Eye (tissue), 1 donor: ENCODE measurements at regions not wholly inside any gene's neighbourhood (a gene's known extent, or its start where the extent isn't known, plus 50 kb on each side); places are given as distances from the start of the nearest gene placed in this dataset.
A peak's percentile ranks its signal among the peaks of the same experiment; 100 is the strongest.

ENCODE experiments used
- DNase-seq: peaks from one replicate; pipeline ENCODE4 v3.0.0-alpha.2; 2015

GRCh38 chr20:51121901-51122412, 99.0 kb upstream of the KCNG1 start:
- no peak for DNase-seq

GRCh38 chr20:51121272-51121671, 98.4 kb upstream of the KCNG1 start:
- no peak for DNase-seq

- no peak for DNase-seq
Observed at GRCh38 chr20:51120868-51121267, 98.0 kb upstream of the KCNG1 start.

- DNase-seq, result no peak
Observed at GRCh38 chr20:51120438-51120837, 97.5 kb upstream of the KCNG1 start.

- DNase-seq, result no peak
Observed at GRCh38 chr20:51119914-51120313, 97.0 kb upstream of the KCNG1 start.

GRCh38 chr20:51118985-51119527, 96.1 kb upstream of the KCNG1 start:
- no peak for DNase-seq

- DNase-seq, result no peak
Observed at GRCh38 chr20:51118216-51118615, 95.3 kb upstream of the KCNG1 start.

GRCh38 chr20:51116765-51117686, 94.1 kb upstream of the KCNG1 start:
- no peak for DNase-seq

- peak; percentile 48 for DNase-seq
Observed at GRCh38 chr20:51111290-51111689, 88.4 kb upstream of the KCNG1 start.

GRCh38 chr20:51108638-51109363, 85.9 kb upstream of the KCNG1 start:
- no peak for DNase-seq

- DNase-seq, result no peak
Observed at GRCh38 chr20:51106011-51106410, 83.1 kb upstream of the KCNG1 start.

GRCh38 chr20:51104960-51105920, 82.3 kb upstream of the KCNG1 start:
- DNase-seq, result no peak

GRCh38 chr20:51100617-51101016, 77.7 kb upstream of the KCNG1 start:
- DNase-seq, result no peak

- DNase-seq, result no peak
Observed at GRCh38 chr20:51098284-51098810, 75.4 kb upstream of the KCNG1 start.

GRCh38 chr20:51097351-51098120, 74.6 kb upstream of the KCNG1 start:
- DNase-seq, result no peak

GRCh38 chr20:51096582-51097267, 73.8 kb upstream of the KCNG1 start:
- no peak for DNase-seq

- peak; percentile 56 for DNase-seq
Observed at GRCh38 chr20:51095633-51096521, 73.0 kb upstream of the KCNG1 start.

- DNase-seq, result no peak
Observed at GRCh38 chr20:51094221-51094620, 71.3 kb upstream of the KCNG1 start.

- no peak for DNase-seq
Observed at GRCh38 chr20:51093240-51093763, 70.4 kb upstream of the KCNG1 start.
